Omental fat pad (tissue), 3 donors: ENCODE measurements at regions not wholly inside any gene's neighbourhood (a gene's known extent, or its start where the extent isn't known, plus 50 kb on each side); places are given as distances from the start of the nearest gene placed in this dataset.

Experiments used
- ATAC-seq: fragments of 150-250 bp; one replicate; pipeline ENCODE4 v1.9.1; 2016; ENCODE audit warnings: mild to moderate bottlenecking, moderate library complexity; ENCODE audit not compliant: low FRiP score
- DNase-seq: peaks from one replicate; pipeline ENCODE4 v3.0.0-alpha.2; 2019; ENCODE audit warnings: low spot score
- CTCF ChIP-seq, 3 donors: fragments of 450-650 bp; IDR thresholded peaks; one replicate each; pipeline ENCODE4 v1.5.1; 2016 to 2017; ENCODE audit warnings: antibody characterized with exemption in 3 of 3, mild to moderate bottlenecking in 3 of 3, moderate library complexity in 2 of 3

DNA sequence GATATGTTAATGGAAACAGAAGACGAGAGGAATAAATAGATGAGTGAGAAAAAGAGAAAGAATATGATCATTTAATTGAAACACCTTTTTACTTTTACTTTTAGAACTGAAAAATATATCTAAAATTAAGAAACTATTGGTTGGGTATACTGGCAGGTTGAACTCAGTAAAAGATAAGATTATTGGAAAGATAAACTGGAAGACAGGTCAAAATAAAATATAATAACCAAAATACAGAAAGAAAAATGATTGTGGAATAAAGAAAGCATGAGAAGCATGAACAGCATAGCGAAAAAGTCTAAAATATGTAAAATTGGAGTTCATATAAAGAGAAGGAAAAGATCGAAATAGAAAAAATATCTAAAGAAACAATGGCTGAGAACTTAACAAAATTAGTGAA is 242.2 kb upstream of the MIR17HG start:
- ATAC-seq, result no peak
- no peak for TF ChIP-seq CTCF (IDR thresholded peaks at IDR 0.05)
- DNase-seq, result no peak

GRCh38 chr13:91106565-91106964 is 240.9 kb upstream of the MIR17HG start:
- DNase-seq, result no peak
- TF ChIP-seq CTCF (IDR thresholded peaks at IDR 0.05), result no peak
- no peak for ATAC-seq

DNA sequence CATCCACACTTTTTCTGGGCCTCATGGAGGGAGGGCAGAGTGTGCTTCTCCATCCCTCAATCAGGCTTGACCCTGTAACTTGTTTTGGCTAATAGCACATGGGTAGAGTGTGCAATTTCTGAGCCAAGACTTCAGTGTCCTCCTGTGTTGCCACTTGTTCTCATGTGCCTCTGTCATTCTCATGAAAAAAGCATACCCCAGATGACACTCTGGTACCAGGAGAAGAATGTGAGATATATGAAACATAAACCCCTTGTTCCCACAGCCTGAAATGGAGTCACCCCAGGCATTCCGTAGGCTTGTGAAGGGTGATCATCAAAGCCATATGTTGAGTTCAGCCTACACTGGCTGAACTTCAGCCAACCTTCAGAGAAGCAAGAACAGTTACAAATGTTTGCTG is 239.2 kb upstream of the MIR17HG start:
- TF ChIP-seq CTCF (IDR thresholded peaks at IDR 0.05), result no peak
- DNase-seq, result no peak
- ATAC-seq, result no peak

GRCh38 chr13:91111476-91112200 is 235.8 kb upstream of the MIR17HG start:
- ATAC-seq (no peak), DNase-seq (no peak)
- no peak for TF ChIP-seq CTCF (IDR thresholded peaks at IDR 0.05)

GRCh38 chr13:91112201-91112923 is 235.1 kb upstream of the MIR17HG start:
- DNase-seq (no peak), ATAC-seq (no peak)
- no peak for TF ChIP-seq CTCF (IDR thresholded peaks at IDR 0.05)

- ATAC-seq (no peak), DNase-seq (no peak)
- no peak for TF ChIP-seq CTCF (IDR thresholded peaks at IDR 0.05)
Observed at GRCh38 chr13:91112924-91113277, 234.6 kb upstream of the MIR17HG start.

DNA sequence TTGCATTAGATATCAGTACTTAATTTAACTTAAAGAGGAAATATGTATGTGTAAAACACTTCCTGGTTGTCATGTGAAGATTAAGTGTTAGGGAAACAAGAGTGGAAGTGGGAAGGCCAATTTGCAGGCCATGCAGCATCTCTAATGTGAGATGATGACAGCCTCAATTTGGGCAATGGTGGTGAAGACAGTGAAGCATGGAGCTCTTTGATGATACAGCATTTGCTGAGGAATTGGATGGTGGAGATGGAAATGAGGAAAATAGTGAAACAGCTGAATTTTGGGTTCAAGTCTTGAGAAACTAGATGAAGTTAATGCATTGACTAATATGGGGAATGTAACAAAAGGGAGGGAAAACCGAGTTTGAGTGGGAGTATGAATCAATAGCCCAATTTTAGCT is 231.7 kb upstream of the MIR17HG start:
- TF ChIP-seq CTCF (IDR thresholded peaks at IDR 0.05), result no peak
- ATAC-seq, result no peak
- no peak for DNase-seq
